ENCODE measurements at regions not wholly inside any gene's neighbourhood (a gene's known extent, or its start where the extent isn't known, plus 50 kb on each side); places are given as distances from the start of the nearest gene placed in this dataset.
A peak's percentile ranks its signal among the peaks of the same experiment; 100 is the strongest.
"Not testable (repeated sequence)": the region's sequence is repeated elsewhere in the genome, so short reads cannot be mapped to it uniquely, and the experiment has no call there.

DNA sequence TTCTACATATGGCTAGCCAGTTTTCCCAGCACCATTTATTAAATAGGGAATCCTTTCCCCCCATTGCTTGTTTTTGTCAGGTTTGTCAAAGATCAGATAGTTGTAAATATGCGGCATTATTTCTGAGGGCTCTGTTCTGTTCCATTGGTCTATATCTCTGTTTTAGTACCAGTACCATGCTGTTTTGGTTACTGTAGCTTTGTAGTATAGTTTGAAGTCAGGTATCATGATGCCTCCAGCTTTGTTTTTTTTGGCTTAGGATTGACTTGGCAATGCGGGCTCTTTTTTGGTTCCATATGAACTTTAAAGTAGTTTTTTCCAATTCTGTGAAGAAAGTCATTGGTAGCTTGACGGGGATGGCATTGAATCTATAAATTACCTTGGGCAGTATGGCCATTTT lies 60.0 kb upstream of the GPC3 start:
- H3K27me3 Mint-ChIP-seq; H3K4me3 Mint-ChIP-seq; H3K36me3 Mint-ChIP-seq (ENCODE audit: low read depth); H3K9me3 Mint-ChIP-seq; H3K27ac Mint-ChIP-seq; H3K4me1 Mint-ChIP-seq (ENCODE audit: low read depth): not testable (repeated sequence)

DNA sequence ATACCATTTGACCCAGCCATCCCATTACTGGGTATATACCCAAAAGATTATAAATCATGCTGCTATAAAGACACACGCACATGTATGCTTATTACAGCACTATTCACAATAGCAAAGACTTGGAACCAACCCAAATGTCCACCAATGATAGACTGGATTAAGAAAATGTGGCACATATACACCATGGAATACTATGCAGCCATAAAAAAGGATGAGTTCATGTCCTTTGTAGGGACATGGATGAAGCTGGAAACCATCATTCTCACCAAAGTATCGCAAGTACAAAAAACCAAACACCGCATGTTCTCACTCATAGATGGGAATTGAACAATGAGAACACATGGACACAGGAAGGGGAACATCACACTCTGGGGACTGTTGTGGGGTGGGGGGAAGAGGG lies 81.7 kb upstream of the GPC3 start:
- H3K27me3 Mint-ChIP-seq; H3K27ac Mint-ChIP-seq; H3K9me3 Mint-ChIP-seq; H3K4me3 Mint-ChIP-seq; H3K36me3 Mint-ChIP-seq (ENCODE audit: low read depth); H3K4me1 Mint-ChIP-seq (ENCODE audit: low read depth): not testable (repeated sequence)

DNA sequence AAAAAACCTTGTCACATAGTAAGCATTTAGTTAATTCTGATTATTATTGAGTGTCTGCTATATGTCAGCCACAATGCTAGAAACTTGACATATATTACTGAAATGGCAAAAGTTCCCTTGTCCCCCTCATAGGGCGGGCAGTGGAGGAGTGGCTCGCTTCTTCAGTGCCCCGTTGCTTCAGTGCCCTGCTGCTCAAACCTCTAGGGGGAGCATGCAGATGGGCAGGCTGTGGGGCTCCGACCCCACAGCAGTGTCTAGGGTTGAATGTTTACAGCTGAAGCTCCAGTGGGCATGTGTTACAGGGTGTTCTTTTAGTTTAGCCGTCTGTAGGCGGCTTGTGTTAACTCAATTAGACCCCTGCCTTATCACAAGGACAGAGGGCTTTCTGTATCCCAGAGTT lies 86.5 kb upstream of the GPC3 start:
- not testable (repeated sequence) for H3K4me3 Mint-ChIP-seq; H3K27ac Mint-ChIP-seq; H3K36me3 Mint-ChIP-seq (ENCODE audit: low read depth); H3K4me1 Mint-ChIP-seq (ENCODE audit: low read depth); H3K9me3 Mint-ChIP-seq; H3K27me3 Mint-ChIP-seq

DNA sequence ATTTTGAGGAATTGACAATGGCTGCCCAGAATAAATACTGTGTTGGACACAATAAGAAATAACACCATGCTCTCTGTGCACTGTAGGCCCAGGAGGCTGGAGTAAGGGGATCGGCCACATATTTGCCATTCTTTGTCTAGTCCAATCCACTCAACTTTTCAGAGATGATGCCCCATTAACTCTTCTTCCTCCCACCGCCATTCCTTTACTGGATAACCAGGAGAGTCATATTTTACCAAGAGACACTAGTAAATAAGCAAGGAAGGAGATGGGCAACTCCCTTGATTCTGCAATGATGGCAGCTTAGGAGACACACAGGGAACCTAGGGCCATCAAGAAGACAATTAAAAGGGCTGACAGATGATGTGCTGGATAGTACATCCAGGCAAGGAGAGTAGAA lies 87.9 kb upstream of the GPC3 start:
- Mint-ChIP-seq H3K27me3 (no peaks in the 10 kb centered on the region), H3K9me3 (no peaks in the 10 kb centered on the region), H3K4me1 (ENCODE audit: low read depth) (no peaks in the 10 kb centered on the region), H3K36me3 (ENCODE audit: low read depth) (no peaks in the 10 kb centered on the region), H3K4me3 (no peak overlapping the region), H3K27ac (no peak overlapping the region)

DNA sequence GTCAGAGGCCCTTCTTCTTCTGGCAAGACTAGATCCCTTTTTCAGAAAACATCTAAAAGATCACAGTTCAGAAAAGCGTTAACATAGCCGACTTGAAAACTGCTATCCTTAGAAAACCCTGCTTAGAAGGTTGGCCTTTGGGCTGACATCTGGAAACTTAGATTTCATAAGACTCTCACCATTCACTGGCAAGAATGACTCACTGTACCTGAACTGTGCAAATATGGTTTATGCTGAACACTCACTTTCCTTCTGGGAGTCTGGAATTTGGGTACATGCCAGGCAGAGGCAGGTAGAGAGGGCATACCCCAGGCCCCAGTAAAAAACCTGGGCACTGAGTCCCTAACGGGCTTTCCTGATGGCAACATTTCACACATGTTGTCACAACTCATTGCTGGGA lies 88.8 kb upstream of the GPC3 start:
- Mint-ChIP-seq H3K27me3 (no peaks in the 10 kb centered on the region), H3K4me1 (ENCODE audit: low read depth) (no peaks in the 10 kb centered on the region)

DNA sequence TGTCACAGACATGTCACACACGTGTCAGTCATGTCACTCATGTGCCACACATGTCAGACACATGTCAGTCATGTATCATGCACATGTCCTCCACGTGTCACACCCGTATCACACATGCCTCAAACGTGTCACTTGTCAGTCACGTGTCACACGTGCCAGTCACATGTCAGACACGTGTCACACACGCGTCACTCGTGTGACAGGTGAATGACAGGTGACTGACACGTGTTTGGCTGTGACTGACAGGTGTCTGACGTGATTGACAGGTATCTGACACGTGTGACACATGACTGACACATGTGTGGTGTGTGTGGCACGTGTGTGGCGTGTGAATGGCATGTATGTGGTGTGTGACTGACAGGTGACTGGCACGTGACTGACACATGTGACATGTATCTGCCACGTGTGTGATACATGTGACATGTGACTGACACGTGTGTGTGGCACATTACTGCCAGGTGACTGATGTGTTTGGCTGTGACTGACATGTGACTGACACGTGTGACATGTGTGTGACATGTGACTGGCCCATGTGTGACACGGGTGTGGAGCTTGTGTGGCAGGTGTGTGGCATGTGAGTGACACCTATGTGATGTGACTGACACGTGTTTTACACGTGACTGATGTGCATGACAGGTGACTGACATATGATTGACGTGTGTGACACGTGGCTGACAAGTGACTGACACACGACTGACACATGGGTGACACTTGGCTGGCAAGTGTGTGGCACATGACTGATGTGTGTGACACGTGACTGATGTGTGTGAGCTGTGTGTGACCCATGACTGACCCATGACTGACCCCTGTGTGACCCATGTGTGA lies 90.7 kb upstream of the GPC3 start:
- no peaks in the 10 kb centered on the region for H3K9me3 Mint-ChIP-seq
- no peak overlapping the region for H3K27ac Mint-ChIP-seq
- no peak overlapping the region for H3K4me3 Mint-ChIP-seq
- H3K4me1 Mint-ChIP-seq (ENCODE audit: low read depth), result no peaks in the 10 kb centered on the region
- no peaks in the 10 kb centered on the region for H3K27me3 Mint-ChIP-seq
- H3K36me3 Mint-ChIP-seq (ENCODE audit: low read depth), result no peaks in the 10 kb centered on the region

More for the DNA sequence above, 88.8 kb upstream of the GPC3 start:
- Mint-ChIP-seq H3K36me3 (ENCODE audit: low read depth) (no peaks in the 10 kb centered on the region), H3K4me3 (no peak overlapping the region), H3K27ac (no peak overlapping the region), H3K9me3 (no peaks in the 10 kb centered on the region)

DNA sequence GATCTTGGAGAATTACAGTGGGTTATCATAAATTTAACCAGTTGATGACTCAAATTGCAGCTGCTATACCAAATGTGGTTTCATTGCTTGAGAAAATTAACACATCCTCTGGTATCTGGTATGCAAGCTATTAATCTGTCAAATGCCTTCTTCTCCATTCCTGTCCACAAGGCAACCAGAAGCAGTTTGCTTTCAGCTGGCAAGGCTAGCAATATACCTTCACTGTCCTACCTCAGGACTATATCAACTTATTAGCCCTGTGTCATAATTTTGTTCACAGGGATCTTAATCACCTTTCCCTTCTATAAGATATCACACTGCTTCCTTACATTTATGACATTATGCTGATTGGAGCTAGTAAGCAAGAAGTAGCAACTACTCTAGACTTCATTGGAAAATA lies 110.0 kb upstream of the GPC3 start:
- Mint-ChIP-seq H3K27ac (no peak overlapping the region), H3K9me3 (peaks cover 5% of the 10 kb centered on the region), H3K4me3 (no peak overlapping the region), H3K4me1 (ENCODE audit: low read depth) (no peaks in the 10 kb centered on the region), H3K36me3 (ENCODE audit: low read depth) (no peaks in the 10 kb centered on the region), H3K27me3 (no peaks in the 10 kb centered on the region)

DNA sequence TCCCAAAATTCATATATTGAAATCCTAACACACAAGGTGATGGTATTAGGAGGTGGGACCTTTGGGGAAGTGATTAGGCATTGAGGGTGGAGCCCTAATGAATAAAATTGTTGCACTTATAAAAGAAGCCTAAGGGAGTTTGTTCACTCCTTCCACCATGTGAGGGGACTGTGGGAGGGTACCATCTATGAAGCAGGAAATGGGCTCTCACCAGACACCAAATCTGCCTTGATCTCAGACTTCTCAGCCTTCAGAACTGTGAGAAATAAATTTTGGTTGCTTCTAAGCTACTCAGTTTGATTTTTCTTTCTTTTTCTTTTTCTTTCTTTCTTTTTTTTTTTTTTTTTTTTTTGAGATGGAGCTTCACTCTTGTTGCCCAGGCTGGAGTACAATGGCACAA lies 116.2 kb upstream of the GPC3 start:
- H3K4me3 Mint-ChIP-seq, result no peak overlapping the region
- no peaks in the 10 kb centered on the region for H3K27me3 Mint-ChIP-seq
- peaks cover 5% of the 10 kb centered on the region for H3K9me3 Mint-ChIP-seq
- no peaks in the 10 kb centered on the region for H3K4me1 Mint-ChIP-seq (ENCODE audit: low read depth)
- no peaks in the 10 kb centered on the region for H3K36me3 Mint-ChIP-seq (ENCODE audit: low read depth)
- no peak overlapping the region for H3K27ac Mint-ChIP-seq

DNA sequence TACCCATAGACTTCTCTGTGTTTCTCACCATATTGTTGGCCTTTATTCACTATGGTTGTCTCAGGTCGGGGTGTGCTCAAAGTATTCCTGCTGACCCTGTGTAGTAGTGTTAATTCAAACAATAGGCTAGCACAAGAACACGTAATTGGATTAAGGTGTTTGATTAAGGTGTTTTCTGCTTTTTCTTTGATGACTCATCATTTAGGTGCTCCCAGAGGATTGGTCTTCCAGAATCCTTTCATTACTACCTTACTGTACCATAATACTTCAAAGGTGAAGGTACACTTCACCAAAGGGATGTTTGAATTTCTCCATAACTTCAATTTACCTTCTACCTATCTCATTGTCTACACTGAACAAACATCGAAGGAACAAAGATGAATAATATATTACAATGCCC lies 121.7 kb upstream of the CCDC160 start:
- Mint-ChIP-seq H3K9me3 (no peaks in the 10 kb centered on the region), H3K36me3 (ENCODE audit: low read depth) (no peaks in the 10 kb centered on the region), H3K27ac (no peak overlapping the region), H3K4me3 (no peak overlapping the region), H3K4me1 (ENCODE audit: low read depth) (no peaks in the 10 kb centered on the region), H3K27me3 (peaks cover 3% of the 10 kb centered on the region)

DNA sequence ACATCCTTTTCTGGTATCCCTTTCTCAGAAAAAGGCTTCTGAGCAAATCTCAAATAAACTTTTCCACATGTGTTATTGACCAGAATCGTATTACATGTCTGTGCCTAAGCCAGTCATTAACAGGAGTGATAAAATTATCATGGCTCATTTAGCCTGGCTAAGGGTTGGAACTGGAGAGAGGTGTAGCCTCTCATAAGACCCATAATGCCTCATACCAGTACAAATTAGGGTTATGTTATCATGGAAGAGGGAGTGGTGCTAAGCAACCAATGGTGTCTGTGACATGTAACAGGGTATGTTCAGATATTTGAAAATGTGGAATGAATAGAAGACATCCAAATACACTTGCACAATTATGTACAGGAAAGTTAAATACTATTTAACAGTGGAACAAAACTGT lies 99.6 kb upstream of the CCDC160 start:
- Mint-ChIP-seq H3K36me3 (ENCODE audit: low read depth) (no peaks in the 10 kb centered on the region), H3K27ac (no peak overlapping the region), H3K27me3 (peaks cover 7% of the 10 kb centered on the region), H3K9me3 (no peaks in the 10 kb centered on the region), H3K4me3 (no peak overlapping the region), H3K4me1 (ENCODE audit: low read depth) (no peaks in the 10 kb centered on the region)

DNA sequence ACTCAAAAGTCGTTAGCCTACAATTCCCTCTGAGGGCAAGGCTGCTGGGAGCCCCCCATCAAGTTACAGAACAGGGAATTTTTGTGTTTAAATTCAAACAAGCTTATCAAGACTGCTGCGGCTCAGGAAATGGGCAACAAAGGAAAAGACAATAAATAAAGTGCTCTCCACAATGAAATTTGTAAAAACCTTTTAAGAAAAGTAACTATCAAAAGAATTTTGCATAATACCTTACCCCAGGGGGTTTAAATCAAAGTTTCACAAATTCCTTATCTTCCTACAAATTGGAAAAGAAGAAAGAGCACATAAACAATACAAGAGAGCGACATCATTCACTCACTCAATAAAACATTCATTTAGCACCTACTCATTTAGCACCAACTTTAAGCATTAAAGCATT lies 97.9 kb upstream of the CCDC160 start:
- Mint-ChIP-seq H3K4me1 (ENCODE audit: low read depth) (no peaks in the 10 kb centered on the region), H3K27me3 (peaks cover 7% of the 10 kb centered on the region), H3K27ac (no peak overlapping the region), H3K9me3 (no peaks in the 10 kb centered on the region), H3K36me3 (ENCODE audit: low read depth) (no peaks in the 10 kb centered on the region), H3K4me3 (no peak overlapping the region)

DNA sequence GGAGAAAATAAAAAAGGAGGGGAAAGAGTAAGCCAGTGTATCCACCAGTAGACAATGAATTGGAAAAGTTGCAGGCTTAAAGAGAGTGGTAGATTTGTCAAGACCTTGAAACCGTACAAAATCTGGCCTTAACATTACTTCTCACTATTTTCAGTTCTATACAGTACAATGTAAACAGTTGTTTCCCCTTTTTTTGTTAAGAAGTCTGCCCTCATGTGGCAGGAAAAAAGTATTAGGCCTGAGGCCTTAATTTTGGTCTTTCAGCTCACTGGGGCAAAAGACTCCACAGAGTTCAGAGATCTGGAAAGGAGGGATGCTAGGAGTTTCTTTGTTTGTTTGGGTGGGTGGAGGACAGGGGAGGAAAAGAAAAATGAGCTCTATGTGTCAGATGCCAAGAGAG lies 92.8 kb upstream of the CCDC160 start:
- no peaks in the 10 kb centered on the region for H3K27me3 Mint-ChIP-seq
- H3K27ac Mint-ChIP-seq, result no peak overlapping the region
- no peaks in the 10 kb centered on the region for H3K36me3 Mint-ChIP-seq (ENCODE audit: low read depth)
- H3K4me3 Mint-ChIP-seq, result no peak overlapping the region
- no peaks in the 10 kb centered on the region for H3K9me3 Mint-ChIP-seq
- no peaks in the 10 kb centered on the region for H3K4me1 Mint-ChIP-seq (ENCODE audit: low read depth)

DNA sequence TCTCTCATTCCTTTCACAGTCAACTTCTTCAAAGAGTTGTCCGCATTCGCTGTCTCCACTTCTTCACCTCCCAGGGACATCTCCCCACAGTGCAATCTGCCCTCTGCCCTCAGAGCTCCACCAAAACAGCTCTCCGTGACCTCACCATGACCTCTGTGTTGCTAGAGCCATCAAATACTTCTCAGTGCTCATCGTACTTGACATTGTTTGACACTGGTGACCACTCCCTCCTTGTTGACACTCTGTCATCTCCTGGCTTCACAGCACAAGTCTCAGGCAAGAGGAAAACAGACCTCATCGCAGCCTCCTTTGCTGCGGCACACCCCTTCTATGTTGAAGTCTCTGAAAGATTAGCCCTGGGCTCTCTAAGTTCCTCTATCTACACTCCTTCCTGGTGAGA lies 90.5 kb upstream of the CCDC160 start:
- H3K4me1 Mint-ChIP-seq (ENCODE audit: low read depth), result no peaks in the 10 kb centered on the region
- no peaks in the 10 kb centered on the region for H3K27me3 Mint-ChIP-seq
- no peak overlapping the region for H3K4me3 Mint-ChIP-seq
- H3K9me3 Mint-ChIP-seq, result no peaks in the 10 kb centered on the region
- no peak overlapping the region for H3K27ac Mint-ChIP-seq
- no peaks in the 10 kb centered on the region for H3K36me3 Mint-ChIP-seq (ENCODE audit: low read depth)

DNA sequence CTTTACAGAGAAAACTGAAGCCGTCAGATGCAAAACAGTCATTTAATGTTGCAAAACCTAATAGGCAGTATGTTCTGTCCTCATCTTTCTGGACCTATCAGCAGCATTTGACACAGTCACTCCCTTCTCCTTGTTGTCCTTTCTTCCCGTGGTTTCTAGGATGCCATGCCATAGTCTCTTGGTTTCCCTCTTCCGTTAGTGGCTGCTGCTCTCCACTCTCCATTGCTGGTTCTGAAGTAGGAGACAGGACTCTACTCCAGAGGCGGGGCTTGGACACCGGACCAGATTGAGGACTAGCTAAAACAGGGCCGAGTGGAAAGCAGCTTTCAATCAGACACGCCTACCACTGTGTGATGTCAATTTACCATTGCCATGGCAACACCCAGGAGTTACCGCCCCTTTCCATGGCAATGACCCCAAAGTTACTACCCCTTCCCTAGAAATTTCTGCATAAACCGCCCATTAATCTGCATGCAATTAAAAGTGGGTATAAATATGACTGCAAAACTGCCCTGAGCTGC lies 88.8 kb upstream of the CCDC160 start:
- H3K27ac Mint-ChIP-seq, result no peak overlapping the region
- no peaks in the 10 kb centered on the region for H3K27me3 Mint-ChIP-seq
- no peaks in the 10 kb centered on the region for H3K9me3 Mint-ChIP-seq
- no peaks in the 10 kb centered on the region for H3K36me3 Mint-ChIP-seq (ENCODE audit: low read depth)
- no peak overlapping the region for H3K4me3 Mint-ChIP-seq
- H3K4me1 Mint-ChIP-seq (ENCODE audit: low read depth), result no peaks in the 10 kb centered on the region

DNA sequence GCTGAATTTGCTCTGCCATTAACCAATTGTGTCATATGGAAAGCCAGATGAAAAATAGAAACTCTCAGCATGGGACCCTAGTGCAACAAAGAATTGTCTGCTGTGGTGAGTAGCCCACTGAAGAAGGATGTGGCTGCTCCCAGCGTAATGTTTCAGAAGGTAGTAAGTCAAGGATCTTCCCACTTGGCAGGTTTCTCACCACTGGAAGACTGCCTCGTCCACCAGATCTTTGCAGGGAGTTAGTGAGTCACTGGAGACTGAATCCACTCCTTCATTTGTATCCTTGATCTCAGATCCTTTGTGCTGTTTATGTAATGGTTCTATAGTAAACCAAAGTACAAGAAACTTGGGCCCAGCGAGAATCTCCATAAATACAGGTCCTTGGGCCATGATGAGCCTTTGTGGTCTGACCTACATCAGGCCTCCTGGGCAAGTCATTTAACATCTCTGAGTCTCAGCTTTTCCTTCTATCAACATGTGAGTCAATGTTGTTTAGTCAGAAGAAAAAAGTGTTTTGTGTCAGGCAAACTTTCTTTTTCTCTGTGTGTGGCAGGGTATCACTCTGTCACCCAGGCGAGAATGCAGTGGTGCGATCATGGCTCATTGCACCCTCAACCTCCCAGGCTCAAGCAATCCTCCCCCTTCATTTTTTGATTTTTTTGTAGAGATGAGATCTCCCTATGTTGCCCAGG lies 78.0 kb upstream of the CCDC160 start:
- peaks cover 21% of the 10 kb centered on the region for H3K4me1 Mint-ChIP-seq (ENCODE audit: low read depth)
- no peaks in the 10 kb centered on the region for H3K27me3 Mint-ChIP-seq
- H3K36me3 Mint-ChIP-seq (ENCODE audit: low read depth), result no peaks in the 10 kb centered on the region
- H3K4me3 Mint-ChIP-seq, result no peak overlapping the region
- peak overlapping the region; percentile 63 for H3K27ac Mint-ChIP-seq
- H3K9me3 Mint-ChIP-seq, result no peaks in the 10 kb centered on the region

DNA sequence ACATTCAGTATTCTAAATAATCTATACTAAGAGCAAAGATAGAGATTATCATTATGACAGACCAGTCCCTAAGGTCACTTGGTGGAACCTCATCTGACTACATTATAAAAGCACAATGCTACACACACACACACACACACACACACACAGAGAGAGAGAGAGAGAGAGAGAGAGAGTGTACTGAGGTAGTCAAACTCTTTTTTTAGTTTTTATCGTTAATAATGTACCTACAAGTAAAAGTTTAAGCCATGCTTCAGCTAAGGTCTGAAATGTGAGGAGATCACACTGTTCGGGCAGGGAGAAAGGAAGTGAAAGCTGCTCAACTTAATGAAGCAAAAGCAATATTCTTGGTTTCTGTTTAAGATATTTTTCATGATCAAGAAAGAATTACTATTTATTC lies 75.8 kb upstream of the CCDC160 start:
- no peaks in the 10 kb centered on the region for H3K27me3 Mint-ChIP-seq
- no peak overlapping the region for H3K27ac Mint-ChIP-seq
- no peak overlapping the region for H3K4me3 Mint-ChIP-seq

More for the DNA sequence above, 75.8 kb upstream of the CCDC160 start:
- no peaks in the 10 kb centered on the region for H3K36me3 Mint-ChIP-seq (ENCODE audit: low read depth)
- peaks cover 21% of the 10 kb centered on the region for H3K4me1 Mint-ChIP-seq (ENCODE audit: low read depth)
- H3K9me3 Mint-ChIP-seq, result no peaks in the 10 kb centered on the region
